ENCODE measurements at regions not wholly inside any gene's neighbourhood (a gene's known extent, or its start where the extent isn't known, plus 50 kb on each side); places are given as distances from the start of the nearest gene placed in this dataset.
"Not testable (repeated sequence)": the region's sequence is repeated elsewhere in the genome, so short reads cannot be mapped to it uniquely, and the experiment has no call there.

DNA sequence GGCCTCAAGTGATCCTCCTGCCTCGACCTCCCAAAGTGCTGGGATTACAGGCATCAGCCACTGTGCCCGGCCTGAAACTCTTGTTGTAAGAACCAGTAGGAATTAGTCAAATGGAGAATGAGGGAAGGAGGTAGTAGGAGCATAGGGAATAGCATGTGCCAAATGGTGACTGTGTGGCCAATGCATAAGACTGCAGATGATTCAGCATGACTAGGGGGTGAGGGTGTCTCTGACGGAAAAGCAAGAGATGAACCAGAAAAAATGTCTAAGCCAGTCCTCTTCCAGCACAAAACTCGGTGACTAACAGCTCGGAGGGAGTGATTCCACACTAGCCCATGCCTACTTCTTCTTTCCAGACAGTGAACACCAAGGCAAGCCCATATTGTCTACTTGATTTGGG lies 58.2 kb upstream of the DUSP21 start:
- DNase-seq, result peak in 1 of 51 donors; percentile 1

DNA sequence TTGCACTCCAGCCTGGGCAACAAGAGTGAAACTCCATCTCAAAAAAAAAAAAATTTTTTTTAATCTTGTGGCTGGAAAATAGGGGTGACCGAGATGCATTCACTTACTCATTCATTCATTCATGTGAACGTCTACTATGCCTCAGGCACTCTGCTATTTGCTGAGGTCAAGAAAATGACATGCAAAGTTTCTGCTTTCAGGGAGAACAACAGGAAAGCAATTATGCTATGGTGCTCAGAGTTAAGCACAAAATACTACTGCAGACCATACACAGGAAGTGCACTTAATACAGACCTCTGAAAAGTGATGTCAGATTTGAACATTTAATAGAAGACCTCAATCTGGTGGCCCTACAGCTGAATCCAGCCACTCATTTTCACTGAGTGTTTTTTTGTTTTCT lies 59.6 kb upstream of the DUSP21 start:
- no peak for DNase-seq

- DNase-seq, result no peak
Observed at GRCh38 chrX:44778254-44778653, 65.6 kb upstream of the DUSP21 start.

GRCh38 chrX:44775726-44776125 lies 68.1 kb upstream of the DUSP21 start:
- DNase-seq, result no peak

- DNase-seq, result not testable (repeated sequence)
Observed at GRCh38 chrX:44774066-44774465, 69.8 kb upstream of the DUSP21 start.

GRCh38 chrX:44770121-44770520 lies 73.7 kb upstream of the DUSP21 start:
- no peak for DNase-seq

- no peak for DNase-seq
Observed at GRCh38 chrX:44767308-44767707, 76.5 kb upstream of the DUSP21 start.

DNA sequence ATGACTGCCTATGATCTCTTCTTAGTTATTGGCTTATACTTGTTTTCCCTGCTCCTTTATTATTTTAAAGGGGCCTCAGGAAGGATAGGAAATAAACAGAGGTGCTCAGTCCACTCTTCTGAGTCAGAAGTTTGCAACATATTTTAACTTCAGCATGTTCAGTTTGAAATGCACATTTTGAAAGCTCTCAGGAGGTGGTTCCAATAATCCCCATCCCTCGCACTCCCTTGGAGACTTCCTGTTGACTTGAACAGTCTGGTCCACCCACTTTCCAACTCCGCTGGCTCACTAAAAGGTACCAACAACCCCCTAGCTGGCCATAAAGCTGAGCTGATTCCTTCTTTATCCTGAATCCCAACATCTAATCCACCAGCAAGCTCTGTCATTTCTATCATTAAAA lies 78.3 kb upstream of the DUSP21 start:
- no peak for DNase-seq

GRCh38 chrX:44747969-44748368 lies 95.9 kb upstream of the DUSP21 start:
- no peak for DNase-seq

- DNase-seq, result no peak
Observed at GRCh38 chrX:44747317-44747716, 96.5 kb upstream of the DUSP21 start.

GRCh38 chrX:44744799-44745198 lies 99.0 kb upstream of the DUSP21 start:
- DNase-seq, result no peak

DNA sequence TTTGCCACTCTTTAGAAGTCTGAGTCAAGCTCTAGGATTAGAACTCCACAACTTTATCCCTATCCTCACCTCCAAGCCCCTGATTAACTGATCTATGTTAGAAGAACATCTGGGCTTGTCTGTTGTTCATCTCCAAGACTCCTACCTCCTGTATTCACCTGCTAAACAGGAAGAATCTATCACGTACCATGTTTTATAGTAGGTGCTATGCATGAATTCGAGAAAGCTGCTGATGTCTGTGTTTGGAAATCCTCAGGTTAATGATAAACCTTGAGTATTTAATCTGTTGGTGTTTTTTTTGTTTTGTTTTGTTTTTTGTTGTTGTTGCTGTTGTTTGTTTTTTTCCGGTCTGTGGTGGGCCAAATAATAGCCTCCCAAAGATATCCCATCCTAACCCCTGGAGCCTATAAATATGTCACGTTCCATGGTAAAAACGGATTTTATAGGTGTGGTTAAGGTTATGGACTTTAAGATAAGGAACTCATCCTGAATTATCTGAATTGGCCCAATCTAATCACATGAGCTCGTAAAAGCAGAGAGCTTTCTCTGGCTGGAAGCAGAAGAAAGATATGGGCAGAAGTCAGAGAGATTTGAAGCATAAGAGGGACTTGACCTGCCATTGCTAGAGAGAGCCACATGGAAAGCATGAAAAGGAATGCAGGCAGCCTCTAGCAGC lies 101.2 kb upstream of the DUSP21 start:
- DNase-seq, result no peak

DNA sequence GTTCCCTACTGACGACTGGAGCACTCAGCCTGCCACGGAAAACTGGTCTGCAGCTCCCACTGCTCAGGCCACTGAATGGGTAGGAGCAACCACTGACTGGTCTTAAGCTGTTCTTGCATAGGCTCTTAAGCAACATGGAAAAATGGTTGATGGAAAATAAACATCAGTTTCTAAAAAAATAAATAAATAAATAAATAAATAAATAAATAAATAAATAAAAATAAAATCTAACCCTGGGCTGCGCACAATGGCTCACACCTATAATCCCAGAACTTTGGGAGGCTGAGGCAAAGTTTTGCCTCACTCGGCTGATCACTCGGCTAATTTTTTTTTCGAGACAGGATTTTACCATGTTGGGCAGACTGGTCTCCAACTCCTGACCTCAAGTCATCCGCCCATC lies 102.0 kb upstream of the DUSP21 start:
- not testable (repeated sequence) for DNase-seq

DNA sequence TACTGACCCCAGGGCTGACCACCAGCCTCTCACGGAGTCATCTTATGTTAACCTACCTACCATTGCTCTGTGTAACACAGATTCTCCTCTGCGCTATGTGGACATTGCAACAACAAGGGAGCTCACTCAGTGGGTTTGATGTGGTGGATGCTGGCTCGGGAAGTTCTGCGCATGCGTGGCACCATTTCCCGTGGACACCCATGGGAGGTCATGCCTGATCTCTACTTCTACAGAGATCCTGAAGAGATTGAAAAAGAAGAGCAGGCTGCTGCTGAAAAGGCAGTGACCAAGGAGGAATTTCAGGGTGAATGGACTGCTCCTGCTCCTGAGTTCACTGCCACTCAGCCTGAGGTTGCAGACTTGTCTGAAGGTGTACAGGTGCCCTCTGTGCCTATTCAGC lies 102.4 kb upstream of the DUSP21 start:
- not testable (repeated sequence) for DNase-seq

GRCh38 chrX:44735498-44735897 lies 108.3 kb upstream of the DUSP21 start:
- no peak for DNase-seq

GRCh38 chrX:44733931-44734330 lies 109.9 kb upstream of the DUSP21 start:
- no peak for DNase-seq

DNA sequence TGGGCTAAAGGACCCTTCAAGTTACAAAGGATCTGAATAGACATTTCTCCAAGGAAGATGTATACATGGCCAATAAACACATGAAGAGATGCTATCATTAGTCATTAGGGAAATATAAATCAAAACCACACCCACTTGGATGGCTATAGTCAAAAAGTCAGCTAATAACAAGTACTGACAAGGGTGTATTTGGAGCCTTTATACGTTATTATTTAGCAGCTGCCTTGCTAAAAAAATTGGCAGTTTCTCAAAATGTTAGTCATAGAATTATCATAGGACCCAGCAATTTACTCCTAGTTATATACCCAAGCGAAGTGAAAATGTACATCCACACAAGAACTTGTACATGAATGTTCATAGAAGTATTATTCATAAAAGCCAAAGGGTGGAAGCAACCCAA lies 112.7 kb upstream of the DUSP21 start:
- no peak for DNase-seq

DNA sequence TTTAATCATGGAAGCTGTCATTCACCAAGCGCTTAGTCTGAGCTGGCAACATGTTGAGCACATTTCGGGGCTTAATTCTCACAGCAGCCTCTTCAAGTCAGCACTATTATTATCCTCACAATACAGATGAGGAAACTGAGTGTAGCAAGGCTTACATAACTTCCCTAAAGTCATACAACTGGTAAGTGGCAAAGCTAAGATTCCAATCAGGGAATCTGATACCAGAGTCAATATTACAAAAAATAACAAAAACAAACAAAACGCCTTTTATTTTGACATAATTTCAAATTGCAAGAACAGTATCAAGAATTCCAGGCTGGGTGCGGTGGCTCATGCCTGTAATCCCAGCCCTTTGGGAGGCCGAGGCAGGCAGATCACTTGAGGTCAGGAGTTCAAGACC lies 120.4 kb upstream of the DUSP21 start:
- no peak for DNase-seq

- DNase-seq, result no peak
Observed at GRCh38 chrX:44708470-44708869, 135.4 kb upstream of the DUSP21 start.

DNA sequence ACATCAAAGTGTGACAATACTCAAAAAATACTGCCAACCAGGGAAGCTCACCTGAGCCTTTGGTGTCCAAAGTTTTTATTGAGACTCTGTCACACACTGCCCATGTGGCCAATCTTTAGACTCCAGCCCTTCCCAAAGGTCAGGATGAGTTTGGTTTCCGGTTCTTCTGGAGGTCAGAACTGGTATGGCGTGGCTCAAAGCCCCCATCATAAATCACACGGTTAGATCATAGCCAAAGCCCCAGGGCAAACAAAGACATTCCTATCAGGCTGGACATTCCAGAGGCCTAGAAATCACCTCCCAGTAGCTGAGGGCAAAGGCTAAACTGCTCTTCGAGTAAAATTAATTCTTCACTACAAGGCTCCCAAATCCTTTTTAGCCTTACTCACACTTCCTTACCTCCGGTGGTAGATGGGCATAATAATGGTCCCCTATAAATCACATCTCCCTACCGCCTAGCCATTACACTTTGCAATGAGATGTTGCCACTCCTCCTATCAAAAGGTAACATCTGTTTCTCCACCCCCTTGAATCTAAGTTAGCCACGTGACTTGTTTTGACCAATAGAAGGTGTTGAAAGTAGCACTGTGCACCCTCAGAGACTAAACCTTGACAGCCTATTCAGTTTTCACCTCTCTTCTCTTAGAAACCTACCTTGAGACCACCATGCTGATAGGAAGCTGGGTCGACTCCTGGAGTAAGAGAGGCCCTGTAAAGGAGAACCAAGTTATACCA lies 137.8 kb upstream of the DUSP21 start:
- DNase-seq, result no peak

DNA sequence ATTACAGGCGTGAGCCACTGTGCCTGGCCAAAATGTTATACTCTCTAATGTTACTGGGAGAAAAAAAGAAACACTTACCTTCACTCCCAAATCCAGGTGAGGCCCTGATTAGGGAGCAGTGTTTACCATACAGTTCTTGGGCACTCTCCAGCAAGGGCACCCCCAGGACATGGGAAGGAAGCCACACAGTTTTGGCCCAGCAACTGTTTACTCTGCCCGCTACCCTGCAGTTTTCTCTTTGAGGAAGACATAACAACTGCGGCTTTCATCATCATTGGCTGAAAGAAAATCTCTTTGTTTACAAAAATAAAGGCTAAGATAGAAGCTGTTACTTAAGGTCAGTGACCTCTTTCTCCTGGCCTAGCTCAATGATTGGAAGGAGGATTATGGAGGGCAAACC lies 145.5 kb upstream of the DUSP21 start:
- DNase-seq, result no peak

GRCh38 chrX:44693255-44693654 lies 150.6 kb upstream of the DUSP21 start:
- no peak for DNase-seq

GRCh38 chrX:44690129-44690528 lies 147.5 kb upstream of the FUNDC1 start:
- DNase-seq, result no peak

Data from hypothalamus (tissue), 51 donors.